ENCODE measurements at regions not wholly inside any gene's neighbourhood (a gene's known extent, or its start where the extent isn't known, plus 50 kb on each side); places are given as distances from the start of the nearest gene placed in this dataset.
A peak's percentile ranks its signal among the peaks of the same experiment; 100 is the strongest.

DNA sequence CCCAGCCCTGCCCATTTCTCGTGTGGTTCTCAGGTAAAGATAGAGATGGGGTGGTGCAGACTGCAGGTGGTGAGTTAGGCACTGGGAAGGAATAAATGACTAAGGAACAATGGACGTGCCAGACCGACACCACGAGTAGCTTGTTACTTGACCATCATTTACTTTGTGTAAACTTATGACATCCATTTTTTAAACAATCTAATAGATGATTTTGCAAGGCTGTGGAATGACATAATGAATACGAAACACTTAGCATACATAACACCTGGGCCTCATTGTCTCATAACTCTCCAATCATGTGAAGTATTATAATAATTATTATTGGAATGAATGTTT, 137.3 kb upstream of the CPEB2 start:
- DNase-seq, result no peak

- no peak for DNase-seq
Observed at GRCh38 chr4:14865804-14866203, 136.5 kb upstream of the CPEB2 start.

- no peak for DNase-seq
Observed at GRCh38 chr4:14867847-14868246, 134.4 kb upstream of the CPEB2 start.

DNA sequence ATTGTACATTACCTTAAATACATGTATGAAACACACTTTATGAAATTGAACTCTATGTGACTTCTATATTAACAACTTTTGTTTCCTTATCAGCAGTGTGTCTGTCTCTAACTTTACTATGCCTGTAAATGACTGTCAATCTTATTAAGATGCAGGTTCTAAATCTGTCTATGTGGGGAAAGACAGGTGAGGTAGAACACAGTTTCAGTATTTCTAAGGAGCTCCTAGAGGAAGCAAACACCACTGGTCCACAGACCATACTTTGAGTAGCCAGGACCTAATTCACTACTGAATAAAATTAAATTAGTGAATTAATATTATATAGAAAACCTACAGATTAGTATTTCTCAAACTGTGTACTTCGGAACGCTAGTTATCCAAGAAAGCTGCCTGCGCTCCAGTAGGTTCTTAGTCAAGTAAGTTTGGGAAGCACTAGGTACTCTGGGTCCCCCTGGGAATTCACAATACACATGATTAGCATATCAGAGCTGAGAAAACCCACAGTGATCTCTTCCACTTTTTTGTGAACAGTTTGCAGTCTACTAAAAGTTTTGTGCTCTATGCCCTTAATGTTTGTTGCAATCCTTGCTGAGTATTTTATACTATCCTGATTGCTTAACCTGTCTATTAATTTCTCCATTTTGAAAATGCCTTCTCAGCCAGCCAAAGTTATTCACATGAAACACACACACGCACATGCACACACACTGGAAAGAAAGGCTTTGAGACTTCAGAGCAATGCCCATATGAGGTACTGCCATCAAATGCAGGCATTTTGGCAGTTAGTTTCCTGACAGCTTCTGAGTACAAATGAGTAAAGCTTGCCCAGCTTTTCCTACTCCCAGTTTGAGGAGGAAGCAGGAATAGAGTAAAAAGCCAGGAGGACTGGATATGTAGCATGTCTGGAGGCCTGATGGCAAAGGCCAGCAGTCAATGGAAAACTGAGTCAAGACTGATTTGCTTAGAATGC, 133.6 kb upstream of the CPEB2 start:
- DNase-seq, result no peak

DNA sequence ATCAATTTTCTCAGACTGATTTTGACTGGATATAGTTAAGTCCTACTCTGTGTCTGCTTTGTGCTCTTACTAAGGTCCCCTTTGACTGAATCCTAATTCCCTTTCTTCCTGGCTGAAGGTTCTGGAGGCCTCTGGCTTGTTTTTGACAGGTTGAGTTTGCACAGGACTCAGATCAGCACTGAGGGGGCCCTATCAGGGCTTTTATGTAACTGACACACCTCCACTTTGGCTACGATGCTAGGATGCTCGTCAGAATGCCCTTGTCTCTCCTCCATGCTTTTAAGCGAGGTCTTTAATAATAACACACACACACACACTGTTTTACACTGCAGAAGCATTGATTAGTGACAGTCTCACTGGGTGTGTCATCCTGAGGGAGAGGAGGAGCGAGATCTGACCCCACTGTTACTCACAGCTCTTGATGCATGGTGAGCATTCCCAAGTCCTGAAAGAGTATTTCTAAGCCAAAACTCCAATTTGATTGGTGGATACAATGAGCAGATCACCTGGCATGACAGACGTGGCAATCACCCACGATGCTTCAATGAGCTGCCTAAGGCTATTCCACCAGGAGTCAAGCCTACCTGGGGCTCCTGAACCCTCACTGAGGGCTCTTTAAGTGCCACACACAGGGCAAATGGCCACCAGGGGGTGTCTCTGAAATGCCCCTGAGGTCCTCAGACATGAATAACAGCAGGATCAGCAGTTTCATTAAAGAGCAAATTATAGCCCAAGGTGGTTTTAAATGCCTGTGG, 130.4 kb upstream of the CPEB2 start:
- DNase-seq, result peak; percentile 67

DNA sequence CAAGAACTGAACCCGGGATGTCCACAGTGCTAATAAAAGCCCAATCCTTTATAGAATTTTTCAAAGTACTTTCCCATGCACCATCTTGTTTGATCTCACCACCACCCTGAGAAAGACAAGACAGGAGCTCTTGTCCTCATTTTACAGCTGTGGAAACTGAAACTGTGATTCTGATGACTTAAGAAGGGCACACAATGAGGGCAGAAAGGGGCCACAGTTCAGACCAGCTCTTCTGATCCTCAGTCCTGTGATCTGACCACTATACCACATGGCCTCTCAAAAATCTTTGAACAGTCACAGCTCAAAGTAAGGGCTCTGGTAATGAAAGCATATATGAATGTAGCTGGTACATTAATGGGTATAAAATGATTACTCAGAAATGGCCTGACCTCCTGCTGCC, 127.3 kb upstream of the CPEB2 start:
- no peak for DNase-seq

GRCh38 chr4:14877246-14878225, 124.7 kb upstream of the CPEB2 start:
- peak; percentile 84 for DNase-seq

GRCh38 chr4:14878681-14879080, 123.6 kb upstream of the CPEB2 start:
- DNase-seq, result no peak

DNA sequence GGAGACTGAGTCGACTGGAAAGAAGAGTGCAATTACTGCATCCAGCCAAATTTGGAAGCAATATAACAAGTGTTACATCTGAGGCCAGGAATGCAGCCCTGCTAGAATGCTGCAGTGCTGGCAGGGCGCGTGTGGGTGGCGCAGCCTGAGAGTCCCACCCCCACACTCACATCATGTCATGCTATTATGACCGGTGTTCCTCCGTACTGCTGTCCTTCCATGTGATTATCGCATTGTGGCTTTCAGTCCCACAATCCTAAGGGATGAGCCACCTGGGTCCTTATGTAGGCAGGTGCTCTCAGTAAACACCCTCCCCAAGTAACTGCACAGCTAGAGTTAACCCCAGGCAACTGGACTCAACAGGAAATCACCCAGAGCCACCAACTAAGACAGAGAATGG, 122.6 kb upstream of the CPEB2 start:
- no peak for DNase-seq

DNA sequence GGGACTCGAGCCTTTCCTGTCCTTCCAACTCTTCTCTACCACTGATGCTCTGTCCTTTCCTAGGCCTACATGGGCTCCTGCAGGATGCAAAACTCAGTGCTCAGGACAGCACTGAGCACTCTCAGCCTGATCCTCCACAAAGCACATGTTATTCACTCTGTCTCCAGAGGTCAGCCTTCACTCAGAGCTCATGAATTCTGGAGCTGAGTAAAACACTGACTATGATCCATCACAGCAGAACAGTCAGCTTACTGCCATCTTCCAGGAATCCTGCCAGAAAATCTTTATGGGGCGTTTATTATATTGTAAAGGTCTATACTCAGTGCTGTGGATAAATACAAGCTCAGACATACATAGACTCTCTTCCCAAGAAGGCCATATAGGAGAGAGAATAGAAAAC, 121.5 kb upstream of the CPEB2 start:
- no peak for DNase-seq

DNA sequence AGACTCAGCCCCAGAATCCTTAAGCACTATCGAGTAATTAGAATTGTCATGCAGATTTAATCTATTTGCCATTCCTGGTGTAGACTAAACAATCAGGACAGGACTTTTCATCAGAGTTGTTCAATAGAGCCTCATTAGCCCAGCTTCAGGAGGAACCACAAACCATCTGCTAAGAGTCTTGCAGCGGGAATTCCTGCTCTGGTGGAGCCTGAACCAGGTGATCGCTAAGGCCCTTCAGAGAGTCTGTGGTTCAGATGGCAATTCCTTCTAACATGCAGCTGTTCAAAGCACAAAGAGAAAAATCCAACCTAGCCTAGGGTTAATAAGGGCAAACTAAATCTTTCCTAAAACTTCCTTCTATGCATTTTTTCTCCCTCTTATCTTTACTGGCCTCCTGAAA, 119.1 kb upstream of the CPEB2 start:
- DNase-seq, result no peak

DNA sequence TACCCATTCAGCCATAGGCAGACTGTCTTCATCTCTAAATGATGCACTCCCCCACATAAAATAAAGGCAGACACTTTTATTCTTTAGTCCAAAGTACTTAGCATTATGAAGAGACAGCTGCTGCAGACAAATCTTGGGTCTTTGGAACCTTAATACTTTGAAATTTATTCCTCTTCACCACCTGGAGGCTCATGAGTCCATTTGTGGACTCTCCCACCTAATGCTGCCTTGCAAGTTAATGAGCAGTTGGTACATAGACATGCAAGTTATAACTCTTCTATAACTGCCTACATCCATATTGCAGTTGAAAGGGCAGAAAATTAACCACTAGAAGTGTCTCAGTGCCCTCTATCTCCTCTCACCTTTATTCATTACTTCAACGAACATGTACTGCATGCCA, 118.6 kb upstream of the CPEB2 start:
- DNase-seq, result no peak

DNA sequence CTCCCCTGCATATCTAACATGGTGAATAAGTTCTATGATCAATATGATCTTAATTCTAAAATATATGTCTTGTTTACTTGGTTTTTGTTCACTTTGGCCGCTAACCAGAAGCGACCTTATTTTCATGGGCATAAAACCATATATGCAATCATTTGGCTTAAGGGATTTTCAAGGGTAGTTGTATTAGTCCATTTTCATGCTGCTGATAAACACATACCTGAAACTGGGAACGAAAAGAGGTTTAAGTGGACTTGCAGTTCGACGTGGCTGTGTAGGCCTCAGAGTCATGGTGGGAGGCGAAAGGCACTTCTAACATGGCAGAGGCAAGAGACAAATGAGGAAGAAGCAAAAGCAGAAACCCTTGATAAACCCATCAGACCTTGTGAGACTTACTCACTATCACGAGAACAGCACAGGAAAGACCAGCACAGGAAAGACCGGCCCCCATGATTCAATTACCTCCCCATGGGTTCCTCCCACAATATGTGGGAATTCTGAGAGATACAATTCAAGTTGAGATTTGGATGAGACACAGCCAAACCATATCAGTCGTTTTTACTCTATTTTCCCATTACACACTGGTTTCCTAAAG, 114.3 kb upstream of the CPEB2 start:
- no peak for DNase-seq

GRCh38 chr4:14888790-14889572, 113.3 kb upstream of the CPEB2 start:
- no peak for DNase-seq

- DNase-seq, result no peak
Observed at GRCh38 chr4:14892563-14892962, 109.7 kb upstream of the CPEB2 start.

DNA sequence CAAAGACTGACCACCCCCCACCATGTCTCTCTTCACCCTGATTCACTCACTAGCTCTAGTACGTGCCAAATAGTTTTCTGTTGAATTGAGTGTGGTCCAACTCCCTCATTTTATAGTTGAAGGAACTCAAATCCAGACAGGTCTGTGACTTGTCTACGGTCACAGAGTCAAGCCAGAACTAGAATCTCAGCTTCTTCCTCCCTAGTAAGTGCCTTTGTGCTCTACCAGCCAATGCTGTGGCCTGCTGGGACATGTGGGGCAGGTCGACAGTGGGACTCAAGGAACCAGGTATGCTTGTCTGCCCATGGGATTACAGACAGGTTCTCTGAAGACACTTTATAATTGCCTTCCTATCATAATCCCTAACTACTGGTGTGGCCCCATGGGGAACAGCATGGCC, 108.6 kb upstream of the CPEB2 start:
- no peak for DNase-seq

DNA sequence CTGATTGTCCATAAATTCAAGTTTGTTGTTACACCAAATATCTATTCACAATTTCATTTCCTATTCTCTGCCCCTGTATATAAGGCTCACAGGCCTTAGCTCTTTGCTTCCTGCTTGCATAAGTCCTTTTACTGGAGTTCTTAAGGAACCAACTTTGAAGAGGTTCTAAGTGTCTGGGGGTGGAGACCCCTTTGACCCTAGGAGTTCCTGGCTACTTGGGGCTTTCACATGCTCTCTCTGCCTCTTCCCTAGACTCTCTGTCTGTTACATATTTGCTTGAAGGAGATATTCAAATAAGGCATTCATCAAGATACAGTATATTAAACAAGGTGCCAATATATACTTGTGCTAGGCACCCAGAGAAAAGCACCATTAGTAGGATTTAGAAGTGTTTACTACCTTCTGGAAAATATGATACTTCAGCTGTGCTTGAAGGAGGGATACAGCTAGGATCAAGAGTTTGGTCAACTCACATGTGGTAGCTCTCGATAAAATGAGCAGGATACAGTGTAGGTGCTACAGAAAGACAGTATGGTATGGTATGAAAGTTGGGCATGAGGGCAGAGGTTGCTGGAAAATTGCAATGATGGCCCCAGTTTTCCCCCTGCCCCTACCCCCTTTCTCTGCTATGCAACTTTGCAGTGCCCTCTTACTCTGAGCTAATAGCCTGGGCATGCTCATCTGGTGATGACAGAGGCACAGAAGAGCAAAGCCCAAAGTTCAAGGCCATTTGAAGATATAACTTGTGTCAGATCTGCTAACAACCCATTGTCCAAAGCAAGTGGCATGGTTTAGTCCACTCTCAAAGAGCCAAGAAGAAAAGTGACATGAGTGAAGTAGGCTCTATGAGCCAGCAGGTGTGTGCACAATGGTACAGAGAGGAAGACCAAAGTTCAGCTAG, 107.6 kb upstream of the CPEB2 start:
- DNase-seq, result no peak

DNA sequence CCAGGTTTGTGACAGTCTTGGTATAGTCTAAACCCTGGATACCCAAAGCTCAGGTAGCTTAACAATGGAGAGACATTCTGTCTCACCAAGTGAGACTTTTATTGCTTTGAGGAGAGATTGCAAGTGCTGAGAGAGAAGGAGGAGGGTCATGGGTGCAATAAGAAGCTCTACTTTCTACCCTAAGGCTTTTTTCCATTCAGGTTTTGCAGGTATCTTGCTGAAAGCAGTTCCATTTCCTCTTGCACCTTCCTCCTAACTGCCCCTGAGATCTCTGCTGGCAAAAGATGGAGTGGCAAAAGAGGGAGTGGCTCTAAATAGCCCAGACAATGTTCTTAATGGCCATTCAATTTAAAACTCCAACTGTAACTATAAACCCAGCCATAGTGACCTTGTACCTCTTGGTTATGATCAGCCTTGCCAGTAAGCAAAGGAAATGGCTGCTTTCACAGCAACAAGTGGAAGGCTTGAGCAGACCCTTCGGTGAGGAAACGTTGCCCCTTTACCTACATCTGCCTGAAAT, 105.6 kb upstream of the CPEB2 start:
- DNase-seq, result no peak

DNA sequence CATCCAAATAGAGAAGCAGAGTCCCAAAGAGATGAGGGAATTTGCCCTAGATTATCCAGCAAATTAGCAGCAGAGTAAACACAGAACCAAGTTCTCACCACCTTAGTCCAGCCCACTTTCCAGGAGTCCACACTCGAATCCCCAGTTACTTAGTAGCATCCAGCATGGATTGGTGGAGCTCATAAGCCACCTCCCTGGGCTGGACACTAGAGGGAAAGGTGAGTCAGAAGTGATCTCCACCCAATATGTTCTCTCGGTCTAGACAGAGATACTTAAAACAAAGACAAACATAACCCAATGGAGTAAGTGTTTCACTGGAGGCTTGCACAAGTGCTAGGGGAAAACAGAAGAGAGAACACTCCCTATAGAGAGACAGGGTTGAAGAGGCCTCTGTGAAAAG, 105.1 kb upstream of the CPEB2 start:
- DNase-seq, result no peak

DNA sequence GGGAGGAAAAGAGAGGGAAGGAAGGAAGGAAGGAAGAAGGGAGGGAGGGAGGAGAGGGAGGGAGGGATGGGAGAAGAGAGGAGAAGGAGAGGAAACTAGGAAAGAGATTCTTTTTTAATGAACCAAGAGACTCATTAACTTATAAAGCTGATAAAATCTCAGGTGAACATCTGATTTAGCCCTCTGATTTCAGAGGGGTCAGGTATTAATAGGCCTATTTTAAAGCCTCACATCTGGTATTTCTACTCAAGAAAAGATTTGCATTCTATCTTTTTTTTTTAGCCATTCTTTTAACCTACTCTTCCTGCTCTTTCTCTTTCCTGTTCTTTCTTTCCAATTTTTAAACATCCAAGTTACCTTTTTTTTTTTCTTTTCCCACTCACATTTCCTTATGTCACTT, 103.3 kb upstream of the CPEB2 start:
- no peak for DNase-seq

DNA sequence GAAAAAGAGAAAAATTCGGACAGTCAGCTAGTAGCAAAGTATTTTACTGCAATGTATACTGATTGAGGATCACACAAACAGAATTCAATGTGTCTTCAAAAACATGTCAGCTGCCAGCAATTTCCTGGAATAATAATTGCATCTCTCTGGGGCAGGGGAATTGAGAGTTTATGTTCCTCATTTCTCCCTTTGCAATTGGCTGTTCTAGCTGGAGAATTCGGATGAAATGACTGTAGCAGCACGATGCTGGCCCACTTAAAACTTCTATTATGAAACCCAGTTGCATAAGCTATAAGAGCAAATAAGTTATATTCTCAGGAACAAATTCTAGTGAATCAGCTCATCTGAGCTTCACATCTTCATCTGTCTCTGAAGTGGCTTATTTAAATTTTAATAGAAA, 99.9 kb upstream of the CPEB2 start:
- no peak for DNase-seq

All from hematopoietic multipotent progenitor cell treated with erythropoietin and hydrocortisone succinate and interleukin-3 and kit ligand, for 4 days (in vitro differentiated cells).